ENCODE measurements at regions not wholly inside any gene's neighbourhood (a gene's known extent, or its start where the extent isn't known, plus 50 kb on each side); places are given as distances from the start of the nearest gene placed in this dataset.

DNA sequence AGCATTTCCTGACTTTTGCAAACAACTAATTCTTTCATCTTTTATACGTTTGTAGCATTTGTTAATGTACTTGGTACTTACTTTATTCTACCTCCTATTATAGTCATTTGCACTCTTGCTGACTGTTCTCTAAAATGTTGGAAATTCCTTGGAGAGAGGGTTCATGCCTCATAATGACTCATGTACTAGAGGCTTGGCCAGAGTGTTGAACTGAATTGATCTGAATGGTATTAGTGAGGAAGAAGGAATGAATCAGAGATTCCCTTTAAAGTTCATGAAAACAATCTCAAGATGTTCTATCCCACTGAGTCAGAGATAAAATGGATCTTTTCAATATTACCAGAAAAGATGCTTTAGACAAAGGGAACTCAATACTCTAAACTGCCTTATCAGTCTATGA, 383.4 kb downstream of the SEC16B start:
- CTCF ChIA-PET (ENCODE audit: unreplicated experiment) = no interaction called here
- Histone ChIP-seq H4K20me1 (ENCODE audit: insufficient read depth, low read length) (no peaks in the 10 kb centered on the region), H3K36me3 (ENCODE audit: insufficient read depth, low read length) (no peaks in the 10 kb centered on the region), H3K79me2 (ENCODE audit: insufficient read depth, low read depth, low read length) (no peaks in the 10 kb centered on the region), H3K9me2 (ENCODE audit: insufficient read depth, low read length) (no peaks in the 10 kb centered on the region), H3K9me3 (ENCODE audit: low read length) (no peaks in the 10 kb centered on the region), H3K4me3 (ENCODE audit: low read depth, low read length, poor library complexity, severe bottlenecking) (no peak overlapping the region), H3K27ac (ENCODE audit: low read depth, low read length, poor library complexity, severe bottlenecking) (no peak overlapping the region), H3K4me2 (ENCODE audit: low read length) (no peak overlapping the region), H3K4me1 (ENCODE audit: insufficient read depth, low read length, poor library complexity, severe bottlenecking) (no peaks in the 10 kb centered on the region), H2AFZ (ENCODE audit: low read length) (no peak overlapping the region)
- TF ChIP-seq, protein P1, sequence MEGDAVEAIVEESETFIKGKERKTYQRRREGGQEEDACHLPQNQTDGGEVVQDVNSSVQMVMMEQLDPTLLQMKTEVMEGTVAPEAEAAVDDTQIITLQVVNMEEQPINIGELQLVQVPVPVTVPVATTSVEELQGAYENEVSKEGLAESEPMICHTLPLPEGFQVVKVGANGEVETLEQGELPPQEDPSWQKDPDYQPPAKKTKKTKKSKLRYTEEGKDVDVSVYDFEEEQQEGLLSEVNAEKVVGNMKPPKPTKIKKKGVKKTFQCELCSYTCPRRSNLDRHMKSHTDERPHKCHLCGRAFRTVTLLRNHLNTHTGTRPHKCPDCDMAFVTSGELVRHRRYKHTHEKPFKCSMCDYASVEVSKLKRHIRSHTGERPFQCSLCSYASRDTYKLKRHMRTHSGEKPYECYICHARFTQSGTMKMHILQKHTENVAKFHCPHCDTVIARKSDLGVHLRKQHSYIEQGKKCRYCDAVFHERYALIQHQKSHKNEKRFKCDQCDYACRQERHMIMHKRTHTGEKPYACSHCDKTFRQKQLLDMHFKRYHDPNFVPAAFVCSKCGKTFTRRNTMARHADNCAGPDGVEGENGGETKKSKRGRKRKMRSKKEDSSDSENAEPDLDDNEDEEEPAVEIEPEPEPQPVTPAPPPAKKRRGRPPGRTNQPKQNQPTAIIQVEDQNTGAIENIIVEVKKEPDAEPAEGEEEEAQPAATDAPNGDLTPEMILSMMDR (conservative IDR thresholded peaks at IDR 0.05; ENCODE audit: low read length) = no peak
- TF ChIP-seq EZH2phosphoT487 (IDR thresholded peaks at IDR 0.05; ENCODE audit: borderline replicate concordance, low read depth, low read length) = no peak
- intact Hi-C loops (cut with micrococcal nuclease; ENCODE audit: unreplicated experiment) = no loop called here
- no TSS peak for BruUV-seq (replicated peaks)
- no peak for DNase-seq (ENCODE audit: low spot score)
- POLR2A ChIA-PET = interaction anchor here (0.5 kb wide), 1 partner anchor 180 kb away, joined by 3 read pairs; no protein-coding TSS in a partner anchor

DNA sequence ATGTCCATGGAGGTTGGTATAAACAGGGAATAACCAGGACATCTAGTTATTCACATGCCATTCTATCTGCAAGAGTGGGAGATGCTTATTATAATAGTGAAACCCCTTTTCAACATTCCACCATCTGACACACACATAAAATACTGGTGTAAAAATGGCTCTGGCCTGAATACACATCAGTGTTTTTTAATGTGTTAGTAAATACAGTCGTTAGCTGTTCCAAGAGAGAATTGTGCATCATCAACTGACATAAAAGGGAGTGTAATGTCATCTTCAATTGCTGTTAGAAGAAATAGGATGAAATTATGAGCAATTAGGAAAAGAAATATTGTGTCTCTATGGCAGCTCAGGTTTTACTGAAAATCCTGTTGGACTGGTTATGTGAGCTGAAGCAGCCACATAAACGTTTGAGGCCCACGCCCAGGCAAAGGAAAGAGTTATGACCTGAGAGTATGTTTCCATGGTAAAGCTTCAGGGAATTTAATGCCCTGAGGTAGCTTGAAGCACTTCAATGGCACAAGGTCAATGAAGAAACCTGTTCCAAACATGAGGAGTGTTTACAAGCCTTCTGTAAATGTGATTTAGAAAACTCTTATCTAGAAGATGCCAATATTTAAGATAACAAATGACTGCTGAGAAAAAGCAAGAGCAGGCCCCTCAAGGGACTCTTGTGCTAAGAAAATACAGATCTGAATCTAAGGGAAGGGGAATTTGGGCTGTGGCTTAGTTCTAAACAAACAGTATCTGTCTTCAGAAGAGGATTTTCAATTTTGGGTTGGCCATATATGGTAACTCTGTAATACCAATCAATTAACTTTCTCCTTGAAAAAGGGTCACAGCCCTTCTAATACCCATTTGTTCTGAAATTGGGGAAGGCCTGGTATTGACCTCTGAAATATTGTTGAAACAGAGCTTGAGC, 384.3 kb downstream of the SEC16B start:
- intact Hi-C loops (cut with micrococcal nuclease; ENCODE audit: unreplicated experiment) = no loop called here
- H3K4me3 ChIP-seq (ENCODE audit: low read depth, low read length, poor library complexity, severe bottlenecking) = no peak overlapping the region
- H3K4me2 ChIP-seq (ENCODE audit: low read length) = no peak overlapping the region
- no peak for DNase-seq (ENCODE audit: low spot score)
- no peaks in the 10 kb centered on the region for H3K4me1 ChIP-seq (ENCODE audit: insufficient read depth, low read length, poor library complexity, severe bottlenecking)
- H3K9me3 ChIP-seq (ENCODE audit: low read length) = no peaks in the 10 kb centered on the region
- POLR2A ChIA-PET = interaction anchor here (0.5 kb wide), 2 partner anchors 181 to 349 kb away, joined by 3 read pairs; no protein-coding TSS in a partner anchor
- TF ChIP-seq, protein P1 (conservative IDR thresholded peaks at IDR 0.05; ENCODE audit: low read length) = no peak
- no peak for TF ChIP-seq EZH2phosphoT487 (IDR thresholded peaks at IDR 0.05; ENCODE audit: borderline replicate concordance, low read depth, low read length)
- no peak overlapping the region for H2AFZ ChIP-seq (ENCODE audit: low read length)
- H3K79me2 ChIP-seq (ENCODE audit: insufficient read depth, low read depth, low read length) = no peaks in the 10 kb centered on the region
- CTCF ChIA-PET (ENCODE audit: unreplicated experiment) = no interaction called here
- H3K27ac ChIP-seq (ENCODE audit: low read depth, low read length, poor library complexity, severe bottlenecking) = no peak overlapping the region
- H4K20me1 ChIP-seq (ENCODE audit: insufficient read depth, low read length) = no peaks in the 10 kb centered on the region
- H3K9me2 ChIP-seq (ENCODE audit: insufficient read depth, low read length) = no peaks in the 10 kb centered on the region
- no TSS peak for BruUV-seq (replicated peaks)
- H3K36me3 ChIP-seq (ENCODE audit: insufficient read depth, low read length) = no peaks in the 10 kb centered on the region

DNA sequence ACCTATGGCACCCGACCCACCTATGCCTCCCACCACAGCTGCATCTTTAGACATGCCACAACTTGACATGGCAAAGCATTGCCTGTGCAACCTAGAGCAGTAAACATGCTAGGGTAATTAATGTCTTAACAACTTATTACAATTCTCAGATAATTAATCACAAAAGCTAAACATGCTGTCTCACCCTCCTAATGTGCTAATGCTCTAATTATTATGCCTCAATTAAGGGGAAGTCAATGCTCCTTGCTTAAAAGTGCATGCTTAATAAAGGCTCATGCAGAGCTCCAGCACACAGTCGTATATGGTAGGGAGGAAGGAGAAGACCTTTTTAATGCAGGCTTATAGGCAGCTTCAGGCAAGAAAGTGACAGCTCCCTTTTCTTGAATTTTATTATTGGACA, 396.0 kb downstream of the SEC16B start:
- no peak overlapping the region for H3K4me2 ChIP-seq (ENCODE audit: low read length)
- H2AFZ ChIP-seq (ENCODE audit: low read length) = no peak overlapping the region
- ChIA-PET POLR2A (no interaction called here), CTCF (ENCODE audit: unreplicated experiment) (interaction anchor here (0.6 kb wide), 1 partner anchor 615 kb away, joined by 3 read pairs; no protein-coding TSS in a partner anchor)
- H3K9me3 ChIP-seq (ENCODE audit: low read length) = no peaks in the 10 kb centered on the region
- no peak for DNase-seq (ENCODE audit: low spot score)
- H4K20me1 ChIP-seq (ENCODE audit: insufficient read depth, low read length) = no peaks in the 10 kb centered on the region
- H3K9me2 ChIP-seq (ENCODE audit: insufficient read depth, low read length) = no peaks in the 10 kb centered on the region
- intact Hi-C loops (cut with micrococcal nuclease; ENCODE audit: unreplicated experiment) = no loop called here
- TF ChIP-seq, protein P1 (conservative IDR thresholded peaks at IDR 0.05; ENCODE audit: low read length) = no peak
- no peak for TF ChIP-seq EZH2phosphoT487 (IDR thresholded peaks at IDR 0.05; ENCODE audit: borderline replicate concordance, low read depth, low read length)
- H3K79me2 ChIP-seq (ENCODE audit: insufficient read depth, low read depth, low read length) = no peaks in the 10 kb centered on the region
- BruUV-seq (replicated peaks) = no TSS peak
- no peak overlapping the region for H3K4me3 ChIP-seq (ENCODE audit: low read depth, low read length, poor library complexity, severe bottlenecking)
- no peaks in the 10 kb centered on the region for H3K4me1 ChIP-seq (ENCODE audit: insufficient read depth, low read length, poor library complexity, severe bottlenecking)
- no peaks in the 10 kb centered on the region for H3K36me3 ChIP-seq (ENCODE audit: insufficient read depth, low read length)
- no peak overlapping the region for H3K27ac ChIP-seq (ENCODE audit: low read depth, low read length, poor library complexity, severe bottlenecking)

Data from OCI-LY7 (cell line).